ENCODE measurements at regions not wholly inside any gene's neighbourhood (a gene's known extent, or its start where the extent isn't known, plus 50 kb on each side); places are given as distances from the start of the nearest gene placed in this dataset.

DNA sequence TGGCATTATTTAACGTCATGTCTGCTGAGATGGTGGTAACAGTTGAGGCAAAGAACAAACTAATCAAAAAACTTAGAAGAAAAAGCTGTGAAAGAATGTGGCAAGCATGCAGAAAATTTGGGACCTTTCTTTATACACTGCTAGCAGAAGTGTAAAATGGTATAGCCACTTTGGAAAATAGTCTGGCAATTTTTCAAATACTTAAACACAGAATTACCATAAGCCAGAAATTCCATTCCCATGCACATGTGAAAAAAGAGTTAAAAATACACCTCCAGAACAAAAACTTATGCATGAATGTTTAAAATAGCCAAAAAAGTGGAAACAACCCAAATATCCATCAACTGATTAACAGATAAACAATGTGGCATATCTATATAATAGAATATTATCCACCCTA, 613.3 kb downstream of the TBL1XR1 start:
- TF ChIP-seq MEF2A (IDR thresholded peaks at IDR 0.05; ENCODE audit: borderline replicate concordance, low read depth) (no peak), GABPA (IDR thresholded peaks at IDR 0.05; ENCODE audit: low read depth) (no peak), TAF1 (IDR thresholded peaks at IDR 0.05; ENCODE audit: borderline replicate concordance, low read depth, low read length) (no peak), SIN3A (IDR thresholded peaks at IDR 0.05; ENCODE audit: borderline replicate concordance, low read depth, low read length) (no peak), POLR2AphosphoS5 (IDR thresholded peaks at IDR 0.05; ENCODE audit: low read depth, low read length) (no peak)
- TF ChIP-seq, protein P1, sequence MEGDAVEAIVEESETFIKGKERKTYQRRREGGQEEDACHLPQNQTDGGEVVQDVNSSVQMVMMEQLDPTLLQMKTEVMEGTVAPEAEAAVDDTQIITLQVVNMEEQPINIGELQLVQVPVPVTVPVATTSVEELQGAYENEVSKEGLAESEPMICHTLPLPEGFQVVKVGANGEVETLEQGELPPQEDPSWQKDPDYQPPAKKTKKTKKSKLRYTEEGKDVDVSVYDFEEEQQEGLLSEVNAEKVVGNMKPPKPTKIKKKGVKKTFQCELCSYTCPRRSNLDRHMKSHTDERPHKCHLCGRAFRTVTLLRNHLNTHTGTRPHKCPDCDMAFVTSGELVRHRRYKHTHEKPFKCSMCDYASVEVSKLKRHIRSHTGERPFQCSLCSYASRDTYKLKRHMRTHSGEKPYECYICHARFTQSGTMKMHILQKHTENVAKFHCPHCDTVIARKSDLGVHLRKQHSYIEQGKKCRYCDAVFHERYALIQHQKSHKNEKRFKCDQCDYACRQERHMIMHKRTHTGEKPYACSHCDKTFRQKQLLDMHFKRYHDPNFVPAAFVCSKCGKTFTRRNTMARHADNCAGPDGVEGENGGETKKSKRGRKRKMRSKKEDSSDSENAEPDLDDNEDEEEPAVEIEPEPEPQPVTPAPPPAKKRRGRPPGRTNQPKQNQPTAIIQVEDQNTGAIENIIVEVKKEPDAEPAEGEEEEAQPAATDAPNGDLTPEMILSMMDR (IDR thresholded peaks at IDR 0.05): no peak
- TF ChIP-seq, protein P2, sequence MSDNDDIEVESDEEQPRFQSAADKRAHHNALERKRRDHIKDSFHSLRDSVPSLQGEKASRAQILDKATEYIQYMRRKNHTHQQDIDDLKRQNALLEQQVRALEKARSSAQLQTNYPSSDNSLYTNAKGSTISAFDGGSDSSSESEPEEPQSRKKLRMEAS (IDR thresholded peaks at IDR 0.05; ENCODE audit: low read depth): no peak

Data from SK-N-SH (cell line).